COLO668 (cell line): ENCODE measurements at regions not wholly inside any gene's neighbourhood (a gene's known extent, or its start where the extent isn't known, plus 50 kb on each side); places are given as distances from the start of the nearest gene placed in this dataset.

ENCODE experiments used
- DNase-seq: peaks from one replicate; lab custom pipeline; 2025; ENCODE audit not compliant: unreplicated experiment; lab: John Stamatoyannopoulos, UW

- no peak for DNase-seq
Measured at GRCh38 chr5:18095061-18095460, 460.8 kb downstream of the TAF11L14 start.

GRCh38 chr5:18097817-18098216, 463.6 kb downstream of the TAF11L14 start:
- DNase-seq: no peak

DNA sequence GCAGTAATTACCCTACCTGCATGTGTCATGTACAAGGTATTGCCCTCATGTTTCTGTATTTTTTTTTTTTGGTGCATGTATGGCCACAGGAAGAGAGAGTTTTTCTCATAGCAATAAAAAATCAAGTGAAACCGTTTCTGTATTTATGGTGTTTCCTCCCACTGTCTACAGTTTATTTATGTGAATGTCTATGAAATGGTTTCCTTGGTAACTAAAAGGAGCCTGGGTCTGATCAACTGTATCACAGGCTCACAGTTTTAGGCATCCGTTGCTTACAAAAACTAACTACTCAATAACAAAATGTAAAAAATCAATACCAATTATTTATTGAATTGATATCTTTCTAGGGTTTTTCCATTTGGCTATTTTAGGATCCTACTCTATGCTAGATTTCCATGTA, 464.4 kb downstream of the TAF11L14 start:
- DNase-seq: no peak

DNA sequence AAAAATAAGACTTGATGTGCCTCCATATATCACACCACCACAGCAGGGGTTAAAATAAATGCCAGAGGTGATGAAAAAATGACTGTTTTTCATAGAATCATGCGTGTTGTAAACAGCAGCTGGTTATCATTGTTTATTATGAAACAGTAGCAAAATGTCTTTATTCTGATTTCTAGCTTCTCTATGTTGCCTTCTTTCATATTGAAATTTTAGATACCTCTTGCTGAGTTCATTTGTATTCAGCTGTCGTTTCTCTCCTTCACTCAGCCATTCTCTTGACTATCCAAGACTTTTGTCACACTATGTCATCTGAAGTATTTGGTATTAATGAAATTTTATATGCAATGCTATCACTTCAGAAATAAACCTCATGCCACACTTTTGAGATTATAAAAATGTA, 465.0 kb downstream of the TAF11L14 start:
- DNase-seq: no peak

DNA sequence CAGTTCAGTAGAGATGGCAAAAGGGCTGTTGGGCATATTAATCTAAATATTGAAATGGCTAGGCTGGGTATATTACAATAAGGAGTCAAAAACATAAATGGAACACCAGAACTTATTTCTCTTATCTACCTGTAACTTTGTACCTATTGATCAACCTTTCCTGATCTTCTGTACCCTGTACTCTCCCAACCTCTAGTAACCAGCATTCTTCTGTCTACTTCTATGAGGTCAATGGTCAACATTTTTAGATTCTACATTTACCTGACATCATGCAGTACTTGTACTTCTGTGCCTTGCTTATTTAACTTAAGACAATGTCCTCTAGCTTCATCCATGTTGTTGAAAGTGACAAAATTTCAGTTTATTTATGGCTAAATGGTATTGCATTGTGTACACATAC, 467.3 kb downstream of the TAF11L14 start:
- DNase-seq: no peak

- DNase-seq: no peak
Measured at GRCh38 chr5:18102733-18103132, 468.5 kb downstream of the TAF11L14 start.

- DNase-seq: no peak
Measured at GRCh38 chr5:18105449-18105848, 471.2 kb downstream of the TAF11L14 start.

GRCh38 chr5:18111906-18112465, 477.7 kb downstream of the TAF11L14 start:
- DNase-seq: no peak

GRCh38 chr5:18113721-18114120, 479.5 kb downstream of the TAF11L14 start:
- no peak for DNase-seq

GRCh38 chr5:18114151-18114757, 480.0 kb downstream of the TAF11L14 start:
- no peak for DNase-seq

- DNase-seq: no peak
Measured at GRCh38 chr5:18117968-18118367, 483.7 kb downstream of the TAF11L14 start.

DNA sequence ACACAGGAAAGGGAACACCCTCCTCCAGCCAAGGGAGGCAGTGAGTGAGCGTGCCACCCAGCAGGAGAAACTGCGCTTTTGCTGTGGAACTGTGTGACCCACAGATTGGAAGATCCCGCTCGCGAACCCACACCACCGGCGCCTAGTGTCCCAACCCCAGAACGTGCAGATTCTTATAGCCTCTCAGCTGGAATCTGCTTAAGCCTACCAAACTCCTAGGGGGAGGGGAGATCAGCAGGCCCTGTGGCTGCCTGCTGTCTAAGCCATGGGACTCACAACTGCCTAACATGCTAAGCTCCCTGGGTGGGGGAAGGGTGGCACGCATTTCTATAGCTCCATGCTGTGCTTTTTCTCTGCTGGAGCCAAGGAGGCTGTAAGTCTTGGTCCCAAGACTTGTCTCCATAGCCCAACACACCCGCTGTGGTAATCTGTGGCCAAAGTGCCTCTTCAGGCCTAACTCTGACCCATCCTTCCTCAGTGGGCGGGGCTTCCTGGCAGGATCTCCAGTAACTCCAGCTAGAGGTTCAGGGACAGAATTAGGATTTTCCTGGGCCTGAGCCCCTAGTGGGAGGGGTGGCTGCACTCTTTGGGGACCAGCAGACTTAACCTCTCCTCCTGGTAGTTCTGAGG, 485.0 kb downstream of the TAF11L14 start:
- DNase-seq: no peak

DNA sequence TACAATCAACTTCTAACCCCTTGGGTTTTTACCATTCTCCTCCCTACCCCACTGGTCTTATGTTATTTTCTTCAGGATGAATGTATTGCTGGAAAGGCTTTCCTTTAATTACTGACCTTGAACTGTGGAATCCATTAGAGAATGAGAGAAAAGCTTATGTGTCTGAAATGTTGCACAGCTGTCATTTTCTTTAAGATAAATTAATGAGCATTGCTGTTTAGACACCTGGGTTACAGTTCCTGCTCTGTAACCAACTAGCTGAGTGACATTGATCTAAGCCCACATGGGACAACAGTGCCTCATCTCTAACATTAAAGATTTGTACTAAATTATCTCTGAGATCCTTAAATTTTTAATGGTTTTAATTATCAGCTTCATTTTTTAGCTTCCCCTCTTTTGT, 507.0 kb downstream of the TAF11L14 start:
- DNase-seq: no peak

GRCh38 chr5:18142831-18143230, 508.6 kb downstream of the TAF11L14 start:
- no peak for DNase-seq

DNA sequence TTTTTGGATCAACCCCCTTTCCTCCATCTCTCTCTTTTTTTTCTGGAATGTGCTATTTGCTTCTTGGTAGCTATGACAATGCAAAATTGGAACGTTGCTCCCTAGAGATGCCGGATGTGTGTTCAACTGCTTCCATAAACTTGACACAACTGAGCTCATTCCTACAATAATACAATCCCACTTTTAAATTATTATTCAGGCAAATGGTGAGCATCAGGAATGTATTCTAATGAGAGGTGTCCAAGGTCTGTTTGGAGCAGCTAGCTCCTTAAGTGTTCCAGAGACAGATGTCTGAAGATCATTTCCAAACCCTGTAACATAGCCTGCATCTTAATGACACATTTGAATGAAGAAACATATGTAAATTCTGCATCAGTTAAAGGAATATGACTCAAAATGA, 518.4 kb downstream of the TAF11L14 start:
- no peak for DNase-seq

DNA sequence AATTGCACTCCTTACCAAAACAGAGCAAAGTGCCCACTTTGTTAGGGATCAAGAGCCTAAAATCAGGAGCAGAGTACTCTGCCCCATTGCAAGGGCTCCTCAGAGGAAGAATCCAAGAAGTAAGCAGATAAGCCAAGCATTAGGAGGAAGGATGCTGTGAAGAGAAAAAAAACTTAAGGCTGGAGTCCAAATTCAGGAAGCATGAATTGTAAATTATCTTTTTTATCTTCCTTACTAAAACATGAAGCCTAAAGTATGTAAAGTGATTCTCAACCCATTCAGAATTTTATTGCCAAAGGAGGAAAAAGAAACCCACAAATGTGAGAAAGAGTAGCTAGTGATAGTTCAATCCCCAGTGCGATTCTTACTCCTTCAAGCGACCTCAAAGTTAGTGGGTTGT, 523.9 kb downstream of the TAF11L14 start:
- DNase-seq: no peak

GRCh38 chr5:18159331-18159730, 525.1 kb downstream of the TAF11L14 start:
- DNase-seq: no peak

DNA sequence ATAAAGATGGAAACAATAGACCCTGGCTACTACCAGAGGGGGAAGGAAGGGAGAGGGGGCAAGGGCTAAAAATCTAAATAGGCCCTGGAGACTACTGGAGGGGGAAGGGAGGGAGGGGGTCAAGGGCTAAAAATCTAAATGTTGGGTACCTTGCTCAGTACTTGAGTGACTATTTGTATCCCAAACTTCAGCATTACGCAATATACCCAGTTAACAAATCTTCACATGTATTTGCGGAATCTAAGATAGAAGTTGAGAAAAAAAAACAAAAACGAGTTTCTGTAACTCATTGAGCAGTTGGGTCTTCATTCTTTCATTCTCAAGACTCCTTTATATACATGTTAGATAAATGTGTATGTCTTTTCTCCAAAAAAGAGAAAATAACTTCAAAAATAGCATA, 537.4 kb downstream of the TAF11L14 start:
- no peak for DNase-seq

DNA sequence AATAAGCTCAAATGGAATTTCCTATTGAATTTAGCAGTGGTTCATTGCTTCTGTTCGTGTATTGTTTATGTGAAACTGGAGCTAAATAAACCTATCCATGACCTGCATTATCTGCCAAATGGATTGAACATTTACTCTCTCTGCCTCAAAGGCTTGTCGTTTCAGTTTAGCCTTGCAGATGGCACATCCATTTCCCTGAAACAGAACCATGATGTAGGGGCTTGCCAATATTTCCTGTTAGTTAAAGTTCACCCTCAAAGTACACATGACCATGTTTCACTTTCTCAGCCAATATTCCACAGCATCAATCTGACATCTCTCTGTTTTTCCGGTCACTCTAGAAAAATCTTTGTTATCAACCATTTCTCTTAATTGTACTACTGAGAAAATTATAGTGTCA, 545.3 kb downstream of the TAF11L14 start:
- no peak for DNase-seq

GRCh38 chr5:18181575-18181974, 547.3 kb downstream of the TAF11L14 start:
- no peak for DNase-seq

DNA sequence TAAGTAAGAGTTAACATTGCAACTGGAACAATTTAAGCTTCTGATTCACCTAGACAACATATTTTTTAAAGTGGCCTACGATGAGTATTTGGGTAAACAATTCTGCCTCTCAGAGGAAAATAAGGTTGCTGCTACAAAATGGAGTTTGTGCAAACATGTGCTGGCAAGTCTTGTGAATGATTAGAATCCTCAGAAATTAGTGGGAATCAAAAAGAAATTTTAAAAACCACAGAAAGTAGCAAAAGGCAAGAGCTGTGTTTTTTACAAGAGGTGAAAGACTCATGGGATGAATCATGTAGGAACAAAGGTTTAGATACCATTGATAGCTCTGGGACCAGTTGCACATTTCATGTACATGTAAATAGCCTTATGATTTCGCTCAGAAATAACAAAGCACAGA, 561.6 kb downstream of the TAF11L14 start:
- DNase-seq: no peak

- DNase-seq: no peak
Measured at GRCh38 chr5:18197734-18198133, 563.5 kb downstream of the TAF11L14 start.

GRCh38 chr5:18202164-18202563, 567.9 kb downstream of the TAF11L14 start:
- DNase-seq: no peak
